HG03139 (cell line): ENCODE measurements at regions not wholly inside any gene's neighbourhood (a gene's known extent, or its start where the extent isn't known, plus 50 kb on each side); places are given as distances from the start of the nearest gene placed in this dataset.

Experiments
- ATAC-seq: cut with Tn5 transposase; IDR thresholded peaks from one replicate; pipeline ENCODE4 v1.9.1; 2021; ENCODE audit not compliant: unreplicated experiment

DNA sequence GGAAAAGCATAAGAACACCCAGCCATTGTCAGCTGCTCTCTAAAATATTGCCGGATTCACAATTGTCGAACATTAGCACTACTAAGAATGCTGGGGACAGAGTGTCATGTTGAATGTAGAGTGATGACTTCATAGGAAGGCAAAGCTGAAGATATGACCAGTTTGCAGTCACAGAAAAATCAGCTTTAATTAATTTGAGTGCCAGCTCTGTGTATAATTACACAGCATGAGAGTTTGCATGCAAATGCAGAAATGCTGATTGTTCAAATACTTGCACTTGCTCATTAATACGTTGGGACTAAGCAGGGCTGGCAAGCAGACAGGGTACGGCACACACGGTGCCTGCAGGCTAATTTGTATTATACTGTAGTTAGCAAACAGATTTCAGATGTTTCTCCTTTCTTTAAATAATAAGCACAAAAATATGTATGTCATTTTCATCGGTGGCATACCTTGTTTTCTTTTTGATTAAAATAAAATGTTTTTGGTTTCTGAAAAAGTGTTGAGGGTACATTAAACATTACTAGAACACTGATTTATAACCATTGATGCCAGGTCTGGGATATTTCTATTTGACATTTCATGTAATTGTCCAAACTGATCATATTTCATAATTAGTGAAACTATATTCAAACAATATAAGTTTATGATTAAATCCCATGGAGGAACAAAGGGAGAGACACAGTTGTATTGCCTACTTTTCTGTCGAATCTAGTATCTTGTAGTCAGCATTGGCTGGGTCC is 99.8 kb upstream of the ADGRL2 start:
- no peak for ATAC-seq

DNA sequence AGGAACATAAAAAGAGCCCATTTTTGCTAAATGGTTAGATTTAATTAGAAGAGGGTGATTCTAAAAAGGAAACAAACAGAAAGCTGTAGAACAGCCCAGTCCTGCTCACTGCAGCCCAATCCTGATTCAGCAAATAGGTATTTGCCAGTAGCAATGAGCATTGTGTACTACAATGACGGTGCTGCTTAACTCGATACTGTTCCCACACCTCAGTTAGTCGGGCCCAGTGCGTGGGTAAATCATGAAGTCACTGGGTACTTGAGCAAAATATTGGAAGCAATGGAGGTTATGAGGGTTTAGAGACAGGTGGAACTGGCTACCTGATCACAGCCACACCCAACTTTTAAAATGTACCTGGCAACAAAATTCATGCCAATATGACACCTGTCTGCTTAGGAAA is 101.5 kb upstream of the ADGRL2 start:
- ATAC-seq: no peak

DNA sequence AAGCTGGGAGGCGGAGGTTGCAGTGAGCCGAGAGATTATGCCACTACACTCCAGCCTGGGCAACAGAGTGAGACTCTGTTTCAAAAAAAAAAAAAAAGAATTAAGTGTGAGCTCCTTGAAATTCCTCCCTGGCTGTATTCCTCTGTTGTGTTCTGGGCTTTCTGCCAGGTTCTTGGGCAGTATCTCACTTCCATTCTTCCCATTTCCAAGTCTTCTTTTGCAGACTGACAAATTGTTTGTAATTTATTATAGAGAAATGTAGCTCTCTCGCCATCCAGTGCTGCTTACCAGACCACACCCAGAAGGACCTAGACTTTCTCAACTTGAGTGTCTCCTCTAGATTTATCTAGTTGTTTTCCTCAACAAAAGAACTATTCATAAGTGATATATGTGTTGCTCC is 105.0 kb upstream of the ADGRL2 start:
- ATAC-seq: no peak

DNA sequence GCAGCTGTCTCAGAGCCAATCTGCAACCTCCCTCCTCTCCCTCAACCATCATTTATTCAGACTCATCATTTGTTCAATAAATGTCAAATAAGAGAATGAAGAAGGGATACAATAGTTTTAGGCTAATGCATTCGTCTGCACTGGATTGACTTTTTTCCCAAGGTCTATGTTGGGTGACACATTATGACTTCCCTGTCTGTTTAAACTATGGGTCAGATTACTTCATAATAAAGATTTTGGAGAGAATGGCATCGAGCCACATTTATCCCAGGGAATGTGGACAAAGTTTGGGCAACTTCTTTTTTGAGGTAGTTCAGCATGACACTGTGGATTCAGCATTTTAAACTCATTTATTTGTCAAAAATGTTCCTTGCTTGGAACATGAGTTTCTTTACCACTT is 107.4 kb upstream of the ADGRL2 start:
- no peak for ATAC-seq

DNA sequence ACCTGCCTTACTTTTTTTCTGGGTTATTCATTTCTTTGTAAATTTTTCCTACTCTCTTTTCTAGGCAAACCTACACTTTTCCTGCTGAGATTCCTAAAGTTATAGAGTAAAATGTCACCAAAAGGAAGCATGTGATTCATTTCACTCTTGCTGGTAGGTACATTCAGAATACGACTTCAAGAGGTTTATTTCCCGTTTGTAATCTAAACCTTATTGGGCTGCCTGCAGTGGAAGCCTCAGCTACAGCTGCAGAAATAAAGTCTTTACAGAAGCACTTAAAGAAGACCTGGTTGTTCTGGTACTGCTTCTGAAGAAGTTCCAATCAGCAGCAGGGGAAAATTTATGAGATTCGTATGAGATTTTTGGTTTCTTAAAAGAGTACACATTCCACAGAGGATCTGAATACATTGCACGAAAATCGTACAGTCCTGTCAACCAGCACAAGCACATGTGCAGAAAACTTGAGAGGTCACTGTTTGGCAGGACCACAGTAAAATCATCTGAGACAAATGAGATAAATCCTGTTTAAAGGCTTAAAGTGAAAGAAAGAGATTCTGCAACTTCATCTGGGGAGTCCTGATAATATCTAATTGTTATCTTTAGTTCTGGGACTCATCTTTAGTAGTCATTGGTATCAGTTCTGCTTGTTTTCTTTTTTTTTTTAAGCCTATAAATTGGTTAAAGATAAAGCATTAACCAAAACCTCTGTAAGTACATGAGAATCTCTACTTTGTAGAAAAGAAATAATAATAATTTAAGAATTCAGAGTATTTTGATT is 109.9 kb upstream of the ADGRL2 start:
- no peak for ATAC-seq

DNA sequence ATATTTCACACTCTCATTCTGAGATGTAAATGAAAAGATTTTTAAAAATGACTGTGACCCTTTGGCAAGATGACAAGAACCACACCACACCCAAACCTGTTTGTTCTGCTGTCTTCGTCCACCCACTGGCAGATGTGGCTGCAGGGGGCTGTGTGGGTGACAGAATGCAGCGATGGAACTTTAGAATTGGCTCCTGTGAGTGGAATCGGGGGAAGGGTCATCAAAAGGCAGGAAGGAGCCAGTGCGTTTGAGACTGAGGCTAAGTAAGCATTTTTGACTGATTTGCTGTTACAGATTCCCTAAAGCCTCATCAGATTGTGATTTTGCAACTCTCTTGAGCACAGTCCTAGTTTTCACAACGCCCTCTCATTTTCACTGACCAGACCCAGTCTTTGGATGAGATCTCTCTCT is 111.2 kb upstream of the ADGRL2 start:
- no peak for ATAC-seq

DNA sequence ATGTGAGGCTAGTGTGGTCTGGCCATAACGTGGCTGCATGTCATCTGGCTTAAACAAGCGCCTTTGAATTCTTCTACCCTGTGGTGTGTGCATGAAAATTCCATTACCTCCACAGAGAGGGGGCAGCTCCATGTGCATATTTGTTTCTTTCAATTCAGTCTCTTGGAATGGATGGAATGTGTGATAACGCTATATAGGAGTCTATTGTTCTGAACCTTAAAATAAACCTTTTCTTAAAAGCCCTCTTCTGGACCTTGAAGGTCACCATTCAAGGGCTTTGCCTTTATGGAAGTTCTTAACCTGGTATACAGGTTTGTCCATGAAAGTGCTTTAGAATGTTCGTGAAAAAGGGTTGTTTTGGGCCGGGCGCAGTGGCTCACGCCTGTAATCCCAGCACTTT is 118.2 kb upstream of the ADGRL2 start:
- no peak for ATAC-seq

DNA sequence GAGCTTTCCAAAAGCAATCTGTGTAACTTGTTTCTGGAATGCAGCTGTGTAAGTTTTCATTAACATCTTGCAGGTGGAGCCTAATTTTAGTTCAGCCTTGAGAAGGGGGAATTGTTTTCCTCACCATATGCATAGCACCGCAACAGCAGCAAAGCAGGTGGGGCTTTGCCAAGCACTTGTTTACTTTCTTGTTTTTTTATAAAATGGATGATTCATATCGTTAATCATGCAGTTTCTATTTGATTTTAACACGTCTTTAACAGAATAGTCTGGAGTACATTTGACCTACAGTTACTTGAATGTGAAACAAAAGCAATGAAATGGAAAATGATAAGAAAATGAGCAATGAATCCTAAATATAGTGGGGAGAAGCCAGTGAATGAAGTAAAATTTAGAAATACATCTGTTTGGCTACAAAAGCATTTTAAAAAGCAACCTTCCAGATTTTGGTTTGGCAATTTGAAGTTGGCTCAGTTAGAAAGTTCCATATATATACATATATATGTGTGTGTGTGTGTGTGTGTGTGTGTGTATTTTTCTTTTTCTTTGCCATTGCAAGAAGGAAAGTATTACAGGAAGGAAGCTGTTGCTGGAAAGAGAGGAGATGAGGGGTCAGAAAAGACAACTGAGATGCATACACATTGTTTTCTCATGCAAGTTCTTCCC is 119.0 kb upstream of the ADGRL2 start:
- no peak for ATAC-seq

DNA sequence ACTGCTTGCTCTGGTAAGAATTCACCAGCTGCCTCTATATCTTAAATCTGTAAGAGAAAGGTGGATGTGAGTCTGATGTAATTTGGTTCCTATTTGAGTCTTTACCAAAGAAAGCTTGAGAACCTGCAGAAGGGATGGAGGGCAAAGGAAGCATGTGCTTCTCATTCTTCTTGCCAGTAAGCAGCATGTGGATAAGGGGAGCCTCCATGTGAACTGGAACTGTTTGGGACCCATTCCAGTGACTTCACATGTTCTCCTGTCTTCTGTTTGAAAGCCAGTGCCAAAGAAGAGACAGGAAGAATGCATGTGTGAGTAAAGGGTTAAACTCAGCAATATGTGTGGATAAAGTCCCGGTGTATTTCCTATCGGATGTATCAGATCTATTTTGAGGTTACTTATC is 119.6 kb upstream of the ADGRL2 start:
- no peak for ATAC-seq

DNA sequence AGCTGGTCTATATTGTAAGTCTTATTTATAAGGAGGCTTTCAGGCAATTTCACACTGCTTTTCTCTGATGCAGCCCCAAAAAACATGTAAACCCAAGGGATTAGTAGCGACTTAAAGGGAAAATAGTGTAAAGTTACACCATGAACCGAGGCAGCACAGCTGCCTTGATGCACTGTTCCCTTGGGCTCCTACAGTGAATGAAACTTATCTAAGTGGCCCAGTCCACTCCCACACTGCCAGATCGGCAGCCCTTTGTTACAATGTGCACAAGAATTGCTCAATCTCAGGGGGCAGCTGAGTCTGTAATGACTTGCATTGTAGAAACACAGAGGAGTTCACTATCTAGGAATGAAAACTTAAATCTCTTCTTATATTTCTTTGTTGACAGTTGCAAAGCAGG is 120.8 kb upstream of the ADGRL2 start:
- no peak for ATAC-seq

DNA sequence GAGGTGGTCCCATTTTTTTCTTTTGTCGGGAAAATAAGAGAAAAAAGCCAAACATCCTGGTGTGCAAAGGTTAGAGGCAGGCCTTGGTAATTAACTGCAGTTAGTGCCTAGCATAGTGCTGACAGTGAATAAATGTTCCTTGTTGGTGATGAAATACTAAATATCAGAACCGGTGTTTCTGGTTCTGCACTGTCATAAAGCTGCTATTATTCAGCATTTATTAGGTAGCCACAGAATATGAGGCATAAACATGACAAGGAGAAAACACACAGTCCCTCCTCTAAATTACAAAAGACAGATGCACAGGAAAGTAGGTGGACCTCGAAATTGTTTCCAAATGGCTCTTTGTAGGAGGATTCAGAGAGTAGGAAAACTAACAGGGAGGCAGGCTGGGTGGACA is 122.0 kb upstream of the ADGRL2 start:
- no peak for ATAC-seq

DNA sequence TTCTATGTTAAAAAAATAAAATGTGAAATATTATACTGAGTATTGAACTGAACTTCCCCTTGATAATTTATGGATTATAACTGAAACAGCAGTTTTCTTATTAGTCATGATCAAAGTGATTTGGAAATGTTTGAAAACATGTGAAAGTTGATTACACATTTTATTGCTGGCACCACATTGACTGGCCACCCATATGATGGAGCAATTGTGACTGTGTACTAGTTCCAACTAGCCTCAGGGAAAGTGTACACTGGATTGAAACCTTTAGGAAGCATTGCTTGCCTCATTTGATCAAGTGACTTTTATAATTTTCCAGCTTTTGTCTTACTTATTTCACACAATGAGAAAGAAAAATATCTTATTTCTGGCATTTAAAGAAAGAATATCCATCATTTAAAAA is 128.0 kb upstream of the ADGRL2 start:
- no peak for ATAC-seq

DNA sequence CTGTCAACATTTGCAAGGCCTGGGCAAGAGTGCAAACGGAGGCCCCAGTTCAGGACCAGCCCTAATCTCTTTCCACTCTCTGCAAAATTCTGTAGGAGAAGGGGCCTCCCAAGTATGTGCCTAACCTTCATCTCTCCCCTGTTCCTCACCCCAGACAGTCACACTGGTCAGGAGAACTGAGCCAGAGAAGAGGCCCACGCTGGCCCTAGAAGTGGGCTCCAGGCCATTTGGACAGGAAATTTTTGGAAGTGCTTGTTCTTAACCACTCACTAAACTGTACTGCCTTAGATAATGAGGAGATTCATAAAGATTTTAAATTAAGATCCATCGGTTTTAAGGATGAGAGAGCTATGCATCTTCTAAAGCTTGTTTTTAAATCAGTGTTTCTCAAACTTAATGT is 129.7 kb upstream of the ADGRL2 start:
- no peak for ATAC-seq

DNA sequence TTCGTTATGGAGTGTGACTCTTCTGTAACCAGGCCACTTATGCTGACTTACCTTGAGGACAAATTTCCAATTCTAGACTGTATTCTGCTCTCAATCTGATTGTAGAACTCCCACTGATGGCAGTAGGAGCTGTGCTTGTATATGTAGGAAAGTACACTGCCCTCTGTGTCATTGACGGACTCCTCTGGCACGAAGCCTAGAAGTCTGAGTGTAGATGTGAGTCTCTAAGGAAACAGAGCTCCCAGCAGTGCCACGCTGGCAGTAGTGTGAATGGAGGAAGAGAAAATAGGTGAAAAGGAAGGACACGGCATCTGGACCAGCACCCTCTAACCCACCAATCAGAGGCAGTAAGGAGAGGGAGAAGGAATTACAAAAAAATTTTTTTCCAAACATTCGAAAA is 130.4 kb upstream of the ADGRL2 start:
- ATAC-seq: no peak

DNA sequence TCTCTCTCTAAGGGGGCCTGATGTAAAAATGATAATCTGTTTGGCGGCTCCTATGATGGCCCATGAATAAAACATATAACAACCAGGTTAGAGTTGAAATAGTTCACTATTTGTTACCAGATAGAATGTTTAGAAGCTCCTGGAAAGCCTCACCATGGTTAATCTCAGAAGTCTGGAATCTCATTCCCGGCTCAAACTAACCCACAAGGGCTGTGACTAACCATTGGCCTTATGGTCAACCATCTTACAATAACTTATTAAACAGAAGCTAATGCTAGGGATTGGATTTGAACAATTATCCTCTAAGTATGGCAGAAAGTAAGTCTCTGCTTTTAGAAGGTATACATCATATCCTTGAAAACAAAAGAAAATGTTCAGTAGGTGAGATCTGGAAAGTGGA is 134.1 kb upstream of the ADGRL2 start:
- no peak for ATAC-seq

DNA sequence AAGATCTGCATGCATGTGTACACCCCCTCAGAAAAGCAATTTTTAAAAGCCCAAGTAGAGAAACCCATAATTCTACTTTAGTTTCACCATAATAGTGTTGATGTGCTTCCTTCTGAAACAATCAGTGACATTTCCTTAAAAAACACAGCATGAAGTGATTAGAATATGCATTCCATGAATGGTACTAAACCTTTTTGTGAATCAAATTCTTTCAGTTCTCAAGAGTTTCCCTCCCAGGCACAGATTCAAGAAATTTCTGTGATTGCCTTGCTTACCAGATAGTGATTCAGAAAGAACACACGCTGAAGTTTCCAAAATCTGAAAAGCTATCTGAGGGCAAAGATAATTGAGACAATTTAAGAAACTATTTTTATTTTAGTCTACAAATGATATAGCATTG is 136.4 kb upstream of the ADGRL2 start:
- ATAC-seq: no peak

DNA sequence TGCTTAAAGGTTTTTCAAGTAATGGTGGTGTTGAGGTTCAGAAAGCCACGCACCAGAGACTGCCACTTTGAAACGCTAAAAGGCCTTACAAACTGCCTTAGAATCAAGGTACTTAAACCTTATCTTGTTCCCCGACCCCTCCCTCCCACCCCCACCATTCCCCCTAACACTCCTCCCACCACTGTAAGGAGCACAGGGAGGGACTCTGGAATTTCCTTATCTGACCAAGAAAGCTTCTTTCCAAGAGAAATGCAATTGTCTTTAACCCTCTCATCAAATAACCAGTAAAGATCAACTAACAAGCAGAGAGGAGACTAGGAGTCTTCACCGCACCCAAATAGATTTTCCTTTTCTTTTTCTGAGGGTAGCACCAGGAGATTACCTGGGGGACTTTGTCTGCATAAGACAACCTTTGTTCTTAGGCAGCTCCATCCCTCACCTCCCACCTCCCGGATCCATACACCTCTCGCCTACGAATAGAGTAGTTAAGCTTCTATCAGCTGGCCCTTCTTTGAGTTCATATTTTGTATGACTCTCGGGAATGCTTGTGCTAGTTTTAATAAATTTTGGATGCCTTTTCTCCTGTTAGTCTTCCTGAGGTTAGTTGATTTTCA is 137.7 kb upstream of the ADGRL2 start:
- no peak for ATAC-seq

DNA sequence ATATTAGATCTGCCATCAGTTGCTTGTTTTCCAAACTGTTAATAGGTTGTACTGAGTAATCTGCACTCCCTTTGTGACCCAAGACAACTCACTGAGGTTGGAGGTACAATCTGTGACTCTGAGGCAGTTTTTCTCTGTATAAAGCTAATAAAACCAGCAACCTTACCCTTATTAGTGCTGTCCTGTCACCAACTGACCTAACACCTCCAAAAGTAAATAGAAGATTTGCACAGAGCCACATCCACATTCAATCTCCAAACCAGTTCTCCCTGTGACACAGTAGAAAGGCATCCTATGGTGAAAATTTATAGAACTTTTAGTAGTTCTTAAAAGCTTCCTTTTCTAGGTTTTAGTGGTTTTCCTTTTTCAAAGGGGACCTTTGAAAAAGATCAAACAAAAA is 140.4 kb upstream of the ADGRL2 start:
- ATAC-seq: no peak

DNA sequence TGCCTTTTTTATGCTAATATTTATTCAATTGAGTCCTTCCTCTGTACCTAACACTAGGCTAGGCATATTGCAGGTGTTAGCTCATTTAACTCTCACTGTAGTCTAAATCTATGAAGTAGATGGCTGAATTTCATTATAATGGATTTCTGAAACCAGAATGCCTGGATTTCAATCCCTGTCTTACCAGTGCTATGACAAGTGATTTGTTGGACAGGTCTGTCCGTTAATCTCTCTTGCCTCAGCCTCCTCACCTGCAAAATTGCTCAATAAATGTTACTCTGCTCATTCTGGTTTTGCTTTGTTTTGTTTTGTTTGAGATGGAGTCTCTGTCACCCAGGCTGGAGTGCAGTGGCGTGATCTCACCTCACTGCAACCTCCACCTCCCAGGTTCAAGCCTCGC is 146.1 kb upstream of the ADGRL2 start:
- ATAC-seq: no peak

DNA sequence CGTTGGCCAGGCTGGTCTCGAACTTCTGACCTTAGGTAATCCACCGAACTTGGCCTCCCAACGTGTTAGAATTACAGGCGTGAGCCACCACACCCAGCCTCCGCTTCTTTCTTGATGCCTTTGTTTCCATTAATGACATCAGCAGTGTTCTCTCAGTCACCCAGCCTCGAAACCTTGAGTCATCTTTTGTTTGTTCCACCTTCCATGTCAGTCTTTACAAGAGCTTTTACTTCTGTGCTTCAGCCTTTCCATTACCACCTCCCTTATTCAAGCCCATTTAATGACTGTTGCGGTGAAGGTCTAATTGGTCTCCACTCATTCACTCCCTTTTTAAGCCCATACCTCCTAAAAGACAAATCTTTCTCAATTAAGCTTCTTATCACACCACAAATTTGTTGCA is 146.6 kb upstream of the ADGRL2 start:
- no peak for ATAC-seq

DNA sequence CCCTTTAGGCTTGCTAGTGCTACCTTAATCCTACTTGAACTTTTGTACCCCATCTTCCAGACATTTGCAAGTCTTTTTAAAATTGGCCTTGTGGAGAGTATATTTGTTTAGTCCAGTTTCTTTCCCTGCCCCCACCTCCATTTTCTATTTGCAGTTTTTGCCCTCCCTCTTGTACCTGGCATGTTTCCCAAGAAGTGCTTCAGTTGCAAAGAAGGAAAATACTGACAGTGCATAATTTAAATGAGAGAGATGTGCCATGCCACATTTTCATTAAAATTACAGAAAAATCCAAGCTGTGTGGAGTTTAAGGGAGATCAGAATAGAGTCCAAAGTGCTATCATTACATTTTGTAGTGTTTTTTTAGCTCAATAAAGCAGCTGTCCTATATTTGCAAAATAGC is 150.0 kb upstream of the ADGRL2 start:
- ATAC-seq: no peak

DNA sequence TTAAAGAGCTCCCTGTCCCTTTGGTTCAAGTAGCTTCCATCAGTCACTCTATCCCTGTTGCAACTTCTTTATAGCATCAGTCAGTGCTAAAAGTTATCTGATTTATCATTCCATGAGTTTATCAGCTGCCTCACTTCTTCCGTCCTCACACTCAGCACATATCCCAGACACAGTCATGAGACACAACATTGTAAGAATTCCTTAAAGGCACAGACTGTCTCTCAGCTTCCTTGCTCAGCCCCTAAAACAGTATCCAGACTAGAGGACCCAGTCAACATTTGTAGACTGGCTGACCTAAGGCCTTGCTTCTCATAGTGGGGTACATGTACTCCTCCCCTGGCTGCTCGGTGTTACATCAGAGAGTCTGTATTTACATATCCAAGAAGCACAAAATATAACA is 164.9 kb upstream of the ADGRL2 start:
- no peak for ATAC-seq
